ENCODE measurements at regions not wholly inside any gene's neighbourhood (a gene's known extent, or its start where the extent isn't known, plus 50 kb on each side); places are given as distances from the start of the nearest gene placed in this dataset.

GRCh38 chr9:11158063-11158462 lies 545.3 kb upstream of the PTPRD start:
- TF ChIP-seq CTCF (conservative IDR thresholded peaks at IDR 0.05; ENCODE audit: low read depth, low read length) (no peak), EZH2phosphoT487 (IDR thresholded peaks at IDR 0.05; ENCODE audit: borderline replicate concordance, low read length) (no peak)
